Kidney capillary endothelial cell (primary cell): ENCODE measurements at regions not wholly inside any gene's neighbourhood (a gene's known extent, or its start where the extent isn't known, plus 50 kb on each side); places are given as distances from the start of the nearest gene placed in this dataset.
"Not testable (repeated sequence)": the region's sequence is repeated elsewhere in the genome, so short reads cannot be mapped to it uniquely, and the experiment has no call there.

ENCODE experiments used
- DNase-seq: peaks from one replicate; pipeline ENCODE4 v3.0.0-alpha.2; 2018; ENCODE audit warnings: low spot score

DNA sequence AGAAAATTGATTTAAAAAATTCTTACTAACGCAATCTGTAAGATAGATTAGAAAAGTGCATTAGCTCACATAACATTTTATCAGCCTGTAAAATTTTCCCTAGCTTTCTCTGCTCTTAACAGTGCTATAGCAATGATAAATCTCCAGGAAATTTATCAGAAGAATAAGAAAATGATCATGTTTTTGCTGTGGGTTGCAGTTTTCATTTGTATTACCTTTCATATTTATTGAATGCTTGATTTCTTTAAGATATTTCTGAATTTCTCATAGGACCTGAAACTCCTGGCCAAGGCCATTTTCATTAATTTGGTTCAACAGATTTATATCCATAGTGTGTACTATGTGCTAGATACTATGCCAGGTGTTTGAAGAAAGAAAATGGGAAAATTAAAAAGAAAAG, 130.3 kb upstream of the STARD13 start:
- no peak for DNase-seq

DNA sequence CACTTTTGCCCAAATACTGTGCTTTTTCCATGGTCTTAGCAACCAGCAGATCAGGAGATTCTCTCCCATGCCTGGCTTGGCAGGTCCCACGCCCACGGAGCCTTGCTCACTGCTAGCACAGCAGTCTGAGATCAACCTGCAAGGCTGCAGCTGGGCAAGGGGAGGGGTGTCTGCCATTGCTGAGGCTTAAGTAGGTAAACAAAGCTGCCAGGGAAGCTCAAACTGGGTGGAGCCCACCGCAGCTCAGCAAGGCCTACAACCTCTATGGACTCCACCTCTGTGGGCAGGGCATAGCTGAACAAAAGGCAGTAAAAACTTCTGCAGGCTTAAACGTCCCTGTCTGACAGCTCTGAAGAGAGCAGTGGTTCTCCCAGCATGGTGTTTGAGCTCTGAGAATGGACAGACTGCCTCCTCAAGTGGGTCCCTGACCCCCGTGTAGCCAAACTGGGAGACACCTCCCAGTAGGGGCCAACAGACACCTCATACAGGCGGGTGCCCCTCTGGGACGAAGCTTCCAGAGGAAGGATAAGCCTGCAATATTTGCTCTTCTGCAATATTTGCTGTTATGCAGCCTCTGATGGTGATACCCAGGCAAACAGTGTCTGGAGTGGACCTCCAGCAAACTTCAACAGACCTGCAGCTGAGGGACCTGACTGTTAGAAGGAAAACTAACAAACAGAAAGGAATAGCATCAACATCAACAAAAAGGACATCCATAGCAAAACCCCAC, 132.8 kb upstream of the STARD13 start:
- DNase-seq: not testable (repeated sequence)

DNA sequence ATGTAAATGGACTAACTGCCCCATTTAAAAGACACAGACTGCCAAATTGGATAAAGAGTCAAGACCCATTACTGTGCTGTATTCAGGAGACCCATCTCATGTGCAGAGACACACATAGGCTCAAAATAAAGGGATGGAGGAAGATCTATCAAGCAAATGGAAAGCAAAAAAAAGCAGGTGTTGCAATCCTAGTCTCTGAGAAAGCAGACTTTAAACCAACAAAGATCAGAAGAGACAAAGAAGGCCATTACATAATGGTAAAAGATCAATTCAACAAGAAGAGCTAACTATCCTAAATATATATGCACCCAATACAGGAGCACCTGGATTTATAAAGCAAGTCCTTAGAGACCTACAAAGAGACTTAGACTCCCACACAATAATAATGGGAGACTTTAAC, 134.6 kb upstream of the STARD13 start:
- DNase-seq: not testable (repeated sequence)

DNA sequence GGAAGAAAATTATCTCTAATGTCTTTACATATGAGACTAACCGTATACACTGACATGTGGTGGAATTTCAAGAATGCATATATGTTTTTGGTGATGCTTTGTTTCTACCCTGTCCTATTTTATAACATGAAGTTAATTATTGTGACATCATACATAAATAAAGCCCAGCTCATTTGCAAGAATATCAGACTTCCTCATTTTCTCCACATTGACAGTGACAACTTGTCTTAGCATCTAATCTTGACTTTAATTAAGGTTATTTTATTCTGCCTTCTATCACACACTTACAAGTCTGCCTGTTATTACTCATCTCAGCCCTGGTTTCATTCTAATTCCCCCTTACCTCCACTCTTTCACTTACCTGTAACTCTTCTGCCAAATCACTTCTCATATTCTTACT, 140.6 kb upstream of the STARD13 start:
- DNase-seq: no peak

DNA sequence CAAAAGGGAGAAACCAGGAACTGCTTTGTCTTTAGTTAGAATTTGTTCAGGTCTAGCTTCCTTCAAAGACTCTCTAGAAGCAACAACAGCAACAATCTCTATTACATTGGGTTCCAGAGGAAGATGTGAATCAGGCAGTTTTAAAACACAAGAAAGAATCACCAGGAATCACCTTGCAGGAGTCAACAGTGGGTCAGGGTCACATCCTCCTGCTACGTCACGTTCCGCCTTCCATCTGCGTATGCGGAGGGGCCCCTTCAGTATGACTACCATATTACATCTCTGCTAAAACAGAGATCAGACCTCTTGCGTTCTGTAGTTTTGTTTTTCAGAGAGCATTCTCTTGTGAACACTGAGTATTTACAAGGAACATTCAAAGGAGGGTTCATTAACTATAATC, 147.8 kb upstream of the STARD13 start:
- DNase-seq: no peak

DNA sequence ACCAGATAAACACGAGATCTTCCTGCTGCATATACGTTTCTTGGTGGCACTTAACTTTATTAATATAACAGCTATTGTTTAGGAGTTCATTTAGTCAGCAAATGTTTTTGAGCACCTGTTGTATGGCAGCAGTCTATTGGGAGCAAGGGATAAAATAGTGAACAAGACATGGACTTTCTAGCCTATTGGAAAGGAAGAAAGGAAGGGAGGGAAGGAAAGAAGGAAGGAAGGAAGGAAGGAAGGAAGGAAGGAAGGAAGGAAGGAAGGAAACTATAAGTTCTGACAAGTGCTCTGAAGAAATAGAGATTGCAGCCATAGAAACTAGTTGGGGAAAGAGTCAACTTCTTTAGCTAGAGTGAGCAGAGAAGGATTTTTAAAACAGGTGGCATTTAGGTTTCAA, 149.1 kb upstream of the STARD13 start:
- DNase-seq: no peak

DNA sequence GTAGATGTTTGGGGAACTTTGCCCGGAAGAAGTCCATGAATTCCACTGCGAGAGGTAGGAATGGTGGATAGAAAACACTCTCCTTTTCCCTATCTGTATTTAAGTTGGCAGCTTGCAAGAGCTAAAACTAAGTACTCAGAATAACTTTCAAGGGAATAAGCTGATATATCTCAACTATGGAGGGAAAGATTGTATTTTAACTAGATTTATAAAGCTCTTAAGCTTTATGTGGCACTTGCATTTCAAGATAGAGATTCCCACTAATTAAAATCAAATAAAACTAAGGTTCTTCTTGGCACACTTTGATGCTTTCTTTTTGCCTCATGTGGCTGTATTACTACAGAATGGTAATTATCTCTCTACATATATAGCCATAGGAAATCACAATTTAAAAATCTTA, 149.7 kb upstream of the STARD13 start:
- no peak for DNase-seq

DNA sequence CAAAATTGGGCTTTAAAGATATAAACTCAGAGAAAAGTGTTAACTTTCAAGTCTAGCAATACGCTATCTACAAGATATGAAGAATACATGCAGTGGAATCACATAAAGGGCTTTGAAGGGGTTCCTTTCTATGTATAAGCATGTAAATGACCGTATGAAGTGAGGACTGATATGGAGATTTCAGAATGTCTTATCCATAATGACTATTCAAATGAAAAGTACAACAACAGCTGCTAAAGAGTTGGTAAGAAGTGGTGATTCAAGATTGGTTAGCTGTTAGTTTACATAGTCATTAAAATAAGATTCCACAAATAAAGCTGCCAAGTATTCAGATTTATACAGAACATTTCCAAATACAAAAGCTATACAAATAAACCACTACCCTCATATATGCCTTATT, 153.4 kb upstream of the STARD13 start:
- DNase-seq: no peak

DNA sequence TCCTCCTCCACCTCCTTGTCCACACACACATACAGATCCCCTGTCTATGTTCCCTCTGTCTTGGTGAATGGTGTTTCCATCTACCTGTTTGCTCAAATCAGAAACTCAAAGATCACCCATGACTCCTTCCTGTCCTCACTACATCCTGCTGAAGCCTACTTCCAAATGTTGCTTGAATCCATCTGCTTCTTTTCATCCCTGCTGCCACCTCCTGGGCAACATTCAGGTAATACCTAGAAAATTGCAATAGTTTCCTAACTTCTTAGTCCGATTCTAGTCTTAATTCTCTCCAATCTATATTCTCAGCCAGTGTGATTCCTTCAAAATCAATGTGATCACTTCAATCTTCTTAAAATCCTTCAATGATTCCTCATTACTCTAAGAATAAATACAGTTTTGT, 155.5 kb upstream of the STARD13 start:
- no peak for DNase-seq

DNA sequence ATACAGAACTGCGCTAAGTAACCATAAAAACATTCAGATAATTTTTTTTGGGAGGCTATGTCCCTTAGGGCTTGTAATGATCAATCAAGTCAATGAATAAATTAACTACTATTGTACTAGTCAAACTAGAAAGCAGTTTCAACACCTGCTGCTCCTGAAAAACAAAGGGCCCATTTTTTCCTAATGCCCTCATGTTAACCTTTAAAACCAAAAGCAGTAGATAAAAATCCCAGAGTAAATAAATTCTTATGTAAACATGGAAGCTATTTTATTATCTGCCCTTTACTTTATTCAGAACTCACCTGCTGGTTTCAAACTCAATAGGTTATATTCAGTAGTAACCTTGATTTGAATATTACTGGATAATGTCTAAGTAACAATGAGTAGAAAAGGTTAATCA, 159.5 kb upstream of the STARD13 start:
- no peak for DNase-seq

DNA sequence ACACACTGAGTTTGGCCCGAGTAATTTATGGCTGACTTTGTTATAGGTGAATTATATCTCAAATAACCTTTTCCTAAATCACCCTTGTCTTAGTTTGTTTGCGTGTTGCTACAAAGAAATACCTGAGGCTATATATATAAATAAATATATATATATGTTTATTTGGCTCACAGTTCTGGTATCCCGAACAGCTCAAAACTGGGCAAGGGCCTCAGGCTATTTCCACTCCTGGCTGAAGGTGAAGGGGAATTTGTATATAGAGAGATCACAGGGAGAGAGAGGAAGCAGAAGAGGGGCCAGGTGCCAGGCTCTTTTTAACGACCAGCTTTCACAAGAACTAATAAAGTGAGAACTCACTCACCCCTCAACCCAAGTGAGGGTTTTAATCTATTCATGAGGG, 159.9 kb upstream of the STARD13 start:
- no peak for DNase-seq

DNA sequence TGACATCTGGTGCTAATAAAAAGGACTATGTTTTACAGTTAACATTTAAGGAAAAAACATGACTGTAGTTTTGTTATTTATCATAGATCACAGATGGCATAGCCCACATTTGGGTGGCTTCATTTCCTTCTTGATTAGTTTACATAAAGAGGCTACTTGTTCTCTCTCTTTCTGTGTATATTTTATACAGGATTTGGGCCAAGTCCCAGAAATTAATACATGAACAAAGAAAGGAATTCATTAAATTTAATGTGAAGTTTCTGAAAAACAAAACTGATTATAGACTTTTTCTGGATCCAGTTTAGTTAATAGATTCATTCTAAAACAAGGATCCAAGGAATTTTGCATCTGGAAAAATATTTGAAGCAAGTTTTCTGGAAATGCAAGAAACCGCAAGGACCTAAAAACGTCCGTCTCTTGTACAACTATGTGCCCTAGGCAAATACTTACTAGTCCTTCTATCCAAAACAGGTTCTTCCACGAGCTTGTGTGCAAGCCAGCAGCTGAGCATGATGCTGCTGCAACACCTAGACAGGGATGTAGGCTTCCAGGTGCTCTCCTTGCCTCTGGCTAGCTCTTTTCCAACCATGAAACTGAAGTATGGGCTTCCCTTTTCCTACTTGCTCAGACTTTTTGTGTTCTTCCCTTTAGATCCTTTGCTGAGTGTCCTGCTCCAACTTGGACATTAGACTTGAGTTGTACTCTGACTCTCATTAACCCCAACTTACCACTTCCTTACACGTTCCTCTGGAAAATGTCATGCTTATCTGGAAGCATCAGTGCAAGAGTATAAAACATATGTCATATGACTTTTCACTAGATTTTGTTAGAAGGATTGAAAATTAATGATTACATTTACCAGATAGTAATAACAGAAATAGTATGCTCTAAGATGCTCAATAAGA, 161.5 kb upstream of the STARD13 start:
- DNase-seq: no peak

DNA sequence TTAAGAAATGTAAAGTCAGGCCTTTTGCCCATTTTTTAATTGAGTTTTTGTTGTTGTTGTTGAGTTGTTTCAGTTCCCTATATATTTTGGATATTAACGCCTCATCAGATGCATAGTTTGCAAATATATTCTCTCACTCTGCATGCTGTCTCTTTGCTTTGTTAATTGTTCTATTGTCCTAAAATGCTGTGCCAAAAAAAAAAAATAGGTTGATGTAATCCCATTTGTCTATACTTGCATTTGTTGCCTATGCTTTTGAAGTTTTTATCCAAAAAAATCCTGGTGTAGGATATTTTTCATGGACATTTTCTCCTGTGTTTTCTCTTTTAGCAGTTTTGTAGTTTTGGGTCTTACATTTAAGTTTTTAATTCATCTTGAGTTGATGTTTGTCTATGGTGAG, 163.3 kb upstream of the STARD13 start:
- DNase-seq: no peak

DNA sequence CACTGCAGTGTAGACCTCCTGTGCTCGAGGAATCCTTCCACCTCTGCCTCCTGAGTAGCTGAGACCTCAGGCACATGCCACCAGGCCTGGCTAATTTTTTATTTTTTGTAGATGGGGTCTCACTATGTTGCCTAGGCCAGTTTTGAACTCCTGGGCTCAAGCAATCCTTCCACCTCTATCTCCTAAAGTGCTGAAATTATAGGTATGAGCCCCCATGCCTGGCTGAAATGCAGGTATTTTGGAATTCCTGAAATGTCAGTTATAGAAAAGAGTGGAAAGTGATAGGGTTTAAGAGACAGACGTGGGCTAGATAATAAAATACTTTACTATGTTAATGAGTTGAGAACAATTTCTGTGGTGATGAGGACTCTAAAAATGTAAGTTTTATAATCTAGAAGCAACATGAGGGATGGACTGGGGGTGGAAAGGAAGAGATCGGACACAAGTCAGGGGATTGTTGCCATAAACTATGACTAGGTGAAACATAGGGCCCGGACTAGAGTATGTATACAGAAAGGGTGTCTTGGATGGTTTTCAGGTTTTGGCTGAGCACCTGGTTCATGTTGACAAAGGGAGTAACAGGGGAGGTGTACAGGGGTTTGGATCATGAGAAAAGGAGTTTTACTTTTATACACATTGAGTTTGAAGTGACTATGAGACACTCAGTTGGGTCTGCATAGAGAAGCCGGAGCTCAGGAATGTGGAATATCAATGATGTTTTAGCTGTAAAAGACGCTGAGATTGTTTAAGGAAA, 165.6 kb upstream of the STARD13 start:
- no peak for DNase-seq

DNA sequence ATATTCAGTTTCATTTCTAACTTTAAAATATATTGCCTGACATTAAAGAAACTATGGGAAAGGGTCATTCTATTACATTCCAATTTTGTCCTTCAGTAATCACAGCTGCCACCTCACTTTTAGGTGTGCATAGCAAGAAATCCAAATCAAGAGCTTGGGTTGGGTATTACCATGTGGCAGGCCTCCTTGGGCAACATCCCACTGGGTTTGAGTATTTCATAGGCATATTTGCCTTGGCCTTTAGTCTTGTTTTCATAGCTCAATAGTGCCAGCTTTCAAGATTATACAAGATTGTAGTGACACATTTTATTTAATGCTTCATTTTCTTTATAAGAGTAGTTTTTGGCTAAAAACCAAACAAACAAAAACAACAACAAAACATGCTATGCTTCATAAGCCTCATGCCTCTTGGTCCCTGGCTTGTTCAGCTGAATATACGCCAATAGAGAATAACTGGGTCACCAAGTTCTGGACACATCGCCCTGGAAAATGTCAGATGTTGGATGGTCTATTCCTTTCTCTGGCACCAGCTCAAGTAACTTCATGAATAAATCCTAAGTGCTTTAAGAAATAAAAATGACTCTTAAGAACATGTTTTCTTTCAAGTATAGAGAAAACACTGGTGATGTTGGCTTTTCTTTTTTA, 167.4 kb upstream of the STARD13 start:
- DNase-seq: no peak

DNA sequence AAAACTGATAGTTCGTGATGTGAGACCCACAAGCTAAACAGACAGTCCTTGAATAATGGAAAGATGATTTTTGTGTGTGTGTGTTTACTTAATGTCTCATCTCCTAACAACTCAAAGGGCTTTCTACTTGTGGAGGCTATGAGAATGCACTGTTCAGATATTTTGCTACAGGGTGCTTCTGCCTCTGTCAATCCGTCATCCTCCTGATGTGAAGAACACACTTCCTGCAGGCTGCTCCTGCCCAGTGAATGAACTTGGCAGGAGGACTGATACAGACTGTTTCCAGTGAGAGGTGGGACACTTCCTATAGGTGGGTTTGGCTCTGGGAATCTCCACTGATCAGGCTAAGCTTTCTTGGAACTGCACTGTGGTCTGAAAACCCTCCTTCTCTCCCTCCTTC, 168.4 kb upstream of the STARD13 start:
- no peak for DNase-seq

DNA sequence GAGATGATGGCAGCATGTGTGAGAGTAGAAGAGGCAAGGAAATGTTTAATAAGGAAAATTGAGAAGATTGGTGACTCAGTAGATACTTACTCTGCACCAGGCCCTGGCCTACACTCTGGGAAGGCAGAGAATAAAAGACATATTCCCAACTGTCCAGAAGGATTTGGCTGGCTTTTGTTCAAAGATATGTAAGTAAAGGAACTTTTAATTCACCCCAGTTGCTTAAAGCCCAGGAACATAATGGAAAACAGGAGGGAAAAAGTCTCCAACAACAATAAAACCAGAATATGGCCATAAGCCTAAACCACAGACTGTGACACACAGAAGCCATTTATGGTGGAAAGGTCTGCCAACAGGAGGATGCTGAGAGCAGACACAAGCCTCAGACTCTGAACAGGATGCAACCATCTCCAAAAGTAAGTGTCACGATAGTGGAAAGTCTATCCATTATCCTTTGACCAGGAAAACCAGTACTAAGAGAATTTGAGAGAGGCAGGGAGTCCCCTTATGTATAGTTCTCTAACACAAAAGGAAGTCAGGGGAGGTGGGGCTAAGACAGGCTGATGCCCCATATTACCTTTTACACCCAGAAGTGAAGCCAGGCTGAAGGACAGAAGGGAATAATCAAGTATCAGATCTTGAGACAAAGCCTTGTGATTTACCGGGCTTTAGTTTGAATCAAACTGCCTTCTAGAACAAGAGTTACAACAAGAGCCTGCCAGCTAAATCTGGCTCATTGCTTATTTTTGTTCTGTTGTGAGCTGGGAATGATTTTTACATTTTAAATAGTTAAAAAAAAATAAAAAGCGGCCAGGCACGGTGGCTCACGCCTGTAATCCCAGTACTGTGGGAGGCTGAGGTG, 169.5 kb upstream of the STARD13 start:
- no peak for DNase-seq

DNA sequence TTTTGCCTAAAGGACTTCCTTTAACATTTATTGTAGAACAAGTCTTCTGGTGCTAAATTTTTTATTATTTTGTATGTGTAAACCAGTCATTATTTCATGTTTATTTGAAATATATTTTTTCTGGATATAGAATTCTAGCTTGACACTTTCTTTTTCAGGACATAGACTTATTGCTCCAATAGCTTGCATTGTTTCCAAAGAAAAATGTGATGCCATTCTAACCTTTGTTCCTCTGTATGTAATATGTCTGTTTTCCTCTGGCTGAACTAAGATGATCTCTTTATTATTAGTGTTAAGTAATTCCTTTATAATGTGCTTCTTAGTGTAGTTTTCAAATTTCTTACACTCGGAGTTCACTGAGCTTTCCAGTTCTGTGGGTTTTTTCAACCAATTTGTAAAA, 174.1 kb upstream of the STARD13 start:
- no peak for DNase-seq

DNA sequence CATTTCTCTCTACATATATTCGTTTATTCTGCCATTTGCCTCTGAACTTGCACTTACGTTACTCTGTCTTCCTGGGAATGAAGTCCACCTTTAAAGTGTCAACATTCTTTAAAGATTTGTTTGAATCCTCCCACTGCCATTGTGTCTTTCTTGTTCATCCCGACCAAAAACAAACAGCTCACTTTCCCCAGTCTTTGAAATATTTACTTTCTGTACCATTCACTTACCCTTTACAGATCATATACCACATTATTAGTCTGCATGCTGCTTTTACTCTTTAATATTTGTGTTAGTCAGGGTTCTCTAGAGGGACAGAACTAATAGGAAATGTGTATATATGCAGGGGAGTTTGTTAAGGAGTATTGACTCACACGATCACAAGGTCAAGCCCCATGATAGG, 176.6 kb upstream of the STARD13 start:
- no peak for DNase-seq

DNA sequence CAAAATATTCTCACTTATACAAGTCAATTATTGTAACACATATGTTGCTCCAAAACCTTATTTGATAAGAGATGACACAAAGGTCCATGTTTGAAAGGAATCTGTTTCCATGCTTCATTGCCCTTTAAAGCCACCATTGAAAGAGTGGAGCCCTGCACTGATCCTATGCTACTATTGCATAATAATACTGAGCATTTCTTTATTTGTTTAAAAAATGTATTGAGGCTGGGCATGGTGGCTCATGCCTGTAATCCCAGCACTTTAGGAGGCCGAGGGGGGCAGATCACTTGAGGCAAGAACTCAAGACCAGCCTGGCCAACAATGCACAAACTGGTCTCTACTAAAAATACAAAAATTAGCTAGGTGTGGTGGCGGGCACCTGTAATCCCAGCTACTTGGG, 178.8 kb upstream of the STARD13 start:
- DNase-seq: no peak

DNA sequence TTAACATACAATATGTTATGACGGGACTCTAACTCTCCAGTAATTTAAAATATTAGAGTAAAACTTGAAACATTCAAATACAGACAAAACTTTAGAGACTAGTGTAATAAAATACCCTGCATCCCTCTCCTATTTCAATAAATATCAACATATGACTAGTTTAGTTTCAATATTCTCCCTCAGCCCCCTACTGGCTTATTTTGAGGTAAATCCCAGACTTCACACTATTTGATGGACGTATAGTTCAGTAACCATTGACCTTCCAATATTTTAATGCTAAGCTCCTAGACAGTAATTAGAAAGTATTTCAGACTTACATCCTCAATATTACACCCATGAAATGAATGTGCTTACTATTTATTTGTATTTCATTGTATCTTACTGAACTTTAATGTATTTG, 180.7 kb upstream of the STARD13 start:
- no peak for DNase-seq
